GM18870 (cell line): ENCODE measurements at regions not wholly inside any gene's neighbourhood (a gene's known extent, or its start where the extent isn't known, plus 50 kb on each side); places are given as distances from the start of the nearest gene placed in this dataset.
"Not testable (repeated sequence)": the region's sequence is repeated elsewhere in the genome, so short reads cannot be mapped to it uniquely, and the experiment has no call there.

Experiments
- ATAC-seq: cut with Tn5 transposase; IDR thresholded peaks from one replicate; pipeline ENCODE4 v1.9.1; 2021; ENCODE audit warnings: moderate library complexity; ENCODE audit not compliant: unreplicated experiment

- not testable (repeated sequence) for ATAC-seq
Observed at GRCh38 chr5:34420191-34420590, 235.9 kb upstream of the RAI14 start.

GRCh38 chr5:34436761-34437501 lies 219.2 kb upstream of the RAI14 start:
- ATAC-seq: no peak

- ATAC-seq: no peak
Observed at GRCh38 chr5:34439601-34440000, 216.5 kb upstream of the RAI14 start.

GRCh38 chr5:34441767-34442166 lies 214.4 kb upstream of the RAI14 start:
- not testable (repeated sequence) for ATAC-seq

- ATAC-seq: no peak
Observed at GRCh38 chr5:34447424-34447823, 208.7 kb upstream of the RAI14 start.

- no peak for ATAC-seq
Observed at GRCh38 chr5:34449639-34450038, 206.5 kb upstream of the RAI14 start.

- ATAC-seq: no peak
Observed at GRCh38 chr5:34450338-34450737, 205.8 kb upstream of the RAI14 start.

GRCh38 chr5:34452170-34452828 lies 203.8 kb upstream of the RAI14 start:
- ATAC-seq: no peak

GRCh38 chr5:34455098-34455497 lies 201.0 kb upstream of the RAI14 start:
- no peak for ATAC-seq

GRCh38 chr5:34459908-34460307 lies 196.2 kb upstream of the RAI14 start:
- no peak for ATAC-seq

GRCh38 chr5:34460496-34460895 lies 195.6 kb upstream of the RAI14 start:
- no peak for ATAC-seq

GRCh38 chr5:34464829-34465228 lies 191.3 kb upstream of the RAI14 start:
- no peak for ATAC-seq

GRCh38 chr5:34465301-34465700 lies 190.8 kb upstream of the RAI14 start:
- ATAC-seq: not testable (repeated sequence)

- ATAC-seq: not testable (repeated sequence)
Observed at GRCh38 chr5:34466519-34467388, 189.4 kb upstream of the RAI14 start.

- ATAC-seq: no peak
Observed at GRCh38 chr5:34467436-34467835, 188.7 kb upstream of the RAI14 start.

- peak; percentile 74 for ATAC-seq
Observed at GRCh38 chr5:34467984-34468383, 188.1 kb upstream of the RAI14 start.

- no peak for ATAC-seq
Observed at GRCh38 chr5:34469971-34470370, 186.2 kb upstream of the RAI14 start.

- no peak for ATAC-seq
Observed at GRCh38 chr5:34474573-34475021, 181.5 kb upstream of the RAI14 start.

- no peak for ATAC-seq
Observed at GRCh38 chr5:34475249-34475966, 180.7 kb upstream of the RAI14 start.

GRCh38 chr5:34476941-34477565 lies 179.1 kb upstream of the RAI14 start:
- no peak for ATAC-seq
